Right lung (tissue), 2 donors: ENCODE measurements at regions not wholly inside any gene's neighbourhood (a gene's known extent, or its start where the extent isn't known, plus 50 kb on each side); places are given as distances from the start of the nearest gene placed in this dataset.

Experiments used
- DNase-seq, 2 donors: peaks; one replicate each; pipeline ENCODE4 v3.0.0-alpha.2; 2013

- DNase-seq, result no peak
These were observed 122.1 kb upstream of the TPRG1 start for GRCh38 chr3:189049458-189050236.

GRCh38 chr3:189053322-189053721 is 118.4 kb upstream of the TPRG1 start:
- DNase-seq, result no peak

GRCh38 chr3:189056646-189057335 is 115.0 kb upstream of the TPRG1 start:
- DNase-seq, result no peak

- no peak for DNase-seq
These were observed 114.4 kb upstream of the TPRG1 start for GRCh38 chr3:189057369-189057768.

DNA sequence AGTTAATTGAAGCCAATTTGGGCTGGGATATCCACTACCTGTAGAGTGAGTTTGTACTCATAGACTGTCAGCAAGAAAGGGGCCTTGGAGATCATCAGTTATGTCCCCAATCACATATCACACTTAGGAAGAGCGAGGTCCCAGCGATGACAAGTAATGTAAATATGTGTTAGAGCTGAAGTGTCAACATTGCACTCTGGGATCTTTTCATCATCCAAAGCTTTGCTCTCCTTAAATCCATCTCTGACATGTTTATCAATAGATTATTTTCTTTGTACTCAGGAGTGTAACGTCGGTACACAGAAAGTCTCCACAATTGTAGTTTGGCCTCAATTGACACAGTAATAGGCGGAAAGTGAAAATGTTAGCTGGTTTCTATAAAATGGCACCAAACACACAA is 113.7 kb upstream of the TPRG1 start:
- DNase-seq, result no peak

DNA sequence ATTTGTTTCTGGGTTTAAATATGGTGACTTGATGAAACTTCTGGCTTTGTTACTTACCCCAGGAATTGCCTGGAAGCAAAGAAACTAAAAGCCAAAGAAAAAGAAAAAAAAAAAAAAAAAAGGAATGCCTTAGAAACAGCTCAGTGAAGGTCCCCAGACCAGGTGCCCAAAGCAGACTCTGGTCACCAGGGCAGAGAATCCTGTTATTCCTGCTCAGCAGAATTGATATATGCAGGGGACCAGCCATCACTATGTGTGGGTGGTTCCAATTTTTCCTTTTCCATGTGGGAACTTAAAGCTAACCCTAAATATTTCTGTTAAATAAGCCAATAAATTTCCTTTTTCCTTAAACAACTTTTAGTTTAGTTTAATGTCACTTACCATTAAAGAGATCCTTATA is 100.8 kb upstream of the TPRG1 start:
- no peak for DNase-seq

DNA sequence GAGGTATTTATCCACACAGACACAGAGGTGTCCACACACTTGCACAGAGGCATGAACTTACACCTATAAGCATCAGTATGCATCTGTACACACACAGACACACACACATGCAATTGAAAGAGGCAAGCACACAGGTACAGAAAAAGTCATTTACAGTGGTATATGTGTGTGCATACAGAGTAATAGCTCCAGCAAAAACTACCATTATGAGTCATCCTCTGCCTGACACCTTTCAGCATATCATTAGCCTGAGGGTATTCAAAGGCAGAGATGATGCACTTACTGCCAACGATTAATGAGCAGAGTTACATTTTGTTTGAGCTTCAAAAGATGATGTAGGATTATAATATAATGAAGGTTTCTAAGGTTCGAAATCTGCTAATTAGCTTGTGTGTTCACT is 100.3 kb upstream of the TPRG1 start:
- no peak for DNase-seq

GRCh38 chr3:189076449-189076848 is 95.3 kb upstream of the TPRG1 start:
- DNase-seq, result no peak

GRCh38 chr3:189080745-189081144 is 91.0 kb upstream of the TPRG1 start:
- DNase-seq, result no peak

- no peak for DNase-seq
These were observed 88.9 kb upstream of the TPRG1 start for GRCh38 chr3:189082666-189083427.

- DNase-seq, result no peak
These were observed 87.2 kb upstream of the TPRG1 start for GRCh38 chr3:189084620-189085019.

DNA sequence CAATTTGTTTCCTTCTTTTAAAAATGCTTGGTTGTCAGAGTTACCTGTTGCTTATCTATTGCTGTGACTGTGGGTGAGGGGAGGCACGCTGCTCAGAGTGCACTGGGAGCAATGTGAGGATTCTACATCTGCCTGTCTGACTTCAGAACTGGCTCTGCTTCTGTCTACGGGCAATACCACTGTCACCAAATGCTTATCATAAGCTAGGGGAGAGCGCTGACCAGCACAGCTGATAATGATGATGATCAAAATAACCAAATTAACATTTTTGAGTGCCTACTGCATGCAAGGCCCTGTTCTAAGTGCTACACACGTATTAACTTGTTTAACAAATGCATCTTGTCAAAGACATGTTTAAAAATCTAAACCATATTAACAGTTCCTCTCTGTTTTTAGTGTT is 79.2 kb upstream of the TPRG1 start:
- no peak for DNase-seq

DNA sequence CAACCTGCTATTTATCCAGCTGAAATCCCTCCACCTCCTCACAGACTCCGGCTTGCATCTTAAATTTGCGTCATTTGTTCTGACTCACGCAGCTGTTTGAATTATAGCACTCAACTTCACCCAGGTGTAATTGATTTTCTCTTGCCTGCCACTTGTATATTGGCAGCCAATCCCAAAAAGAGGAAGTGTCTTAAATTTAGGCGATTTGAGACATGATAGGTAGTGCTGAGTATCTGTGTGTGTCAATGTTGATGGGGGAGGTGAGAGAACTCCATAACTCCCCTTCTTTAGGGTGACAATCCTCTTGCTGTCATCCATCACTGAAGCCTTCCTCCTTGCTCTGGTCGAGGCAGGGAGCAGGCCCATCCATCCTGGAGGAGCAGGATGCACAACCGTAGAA is 77.2 kb upstream of the TPRG1 start:
- no peak for DNase-seq

DNA sequence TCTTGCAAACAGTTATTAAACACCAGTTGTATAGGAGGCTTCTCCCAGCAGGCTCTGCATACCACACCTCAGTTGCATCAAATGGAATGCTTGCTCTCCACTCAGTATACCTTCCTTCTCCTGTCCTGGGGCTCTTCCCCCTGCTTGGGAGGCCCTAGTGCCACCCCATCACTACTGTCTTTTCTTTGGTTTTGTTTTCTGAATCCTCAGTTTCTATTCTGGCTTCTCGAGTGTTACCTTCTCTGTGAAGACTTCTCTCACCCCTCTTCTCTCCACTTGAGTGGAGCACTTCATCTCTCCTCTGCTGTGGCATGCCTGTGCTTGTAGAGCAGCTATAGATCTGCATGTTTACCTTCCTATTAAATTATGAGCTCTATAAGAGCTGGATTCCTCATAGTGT is 75.7 kb upstream of the TPRG1 start:
- DNase-seq, result no peak

DNA sequence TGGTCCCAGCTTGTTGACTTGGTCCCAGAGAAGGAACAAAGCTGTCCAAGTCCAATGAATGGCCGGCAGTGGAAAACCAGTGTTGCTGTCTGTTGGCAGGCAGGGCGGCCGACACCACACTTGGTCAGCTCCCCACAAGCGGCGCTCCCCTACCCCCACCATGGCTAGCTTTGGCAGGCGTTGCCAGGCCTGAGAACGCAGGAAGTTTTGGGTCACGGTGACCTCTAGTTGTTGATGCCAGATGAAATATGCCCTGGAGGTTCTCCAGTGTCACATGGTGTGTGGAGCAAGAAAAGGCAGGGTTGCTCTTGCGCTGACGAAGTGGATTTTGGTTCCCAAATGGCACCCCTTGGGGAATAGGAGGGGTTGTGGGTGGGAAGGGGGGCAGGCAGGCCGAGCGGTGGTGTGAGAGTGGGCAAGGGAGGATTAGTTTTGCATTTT is 72.7 kb upstream of the TPRG1 start:
- peak; percentile 46 to 48 for DNase-seq

GRCh38 chr3:189099505-189100290 is 72.1 kb upstream of the TPRG1 start:
- DNase-seq, result no peak

- DNase-seq, result no peak
These were observed 70.9 kb upstream of the TPRG1 start for GRCh38 chr3:189100866-189101265.

GRCh38 chr3:189101594-189101993 is 70.2 kb upstream of the TPRG1 start:
- DNase-seq, result no peak

- no peak for DNase-seq
These were observed 68.6 kb upstream of the TPRG1 start for GRCh38 chr3:189103208-189103607.

DNA sequence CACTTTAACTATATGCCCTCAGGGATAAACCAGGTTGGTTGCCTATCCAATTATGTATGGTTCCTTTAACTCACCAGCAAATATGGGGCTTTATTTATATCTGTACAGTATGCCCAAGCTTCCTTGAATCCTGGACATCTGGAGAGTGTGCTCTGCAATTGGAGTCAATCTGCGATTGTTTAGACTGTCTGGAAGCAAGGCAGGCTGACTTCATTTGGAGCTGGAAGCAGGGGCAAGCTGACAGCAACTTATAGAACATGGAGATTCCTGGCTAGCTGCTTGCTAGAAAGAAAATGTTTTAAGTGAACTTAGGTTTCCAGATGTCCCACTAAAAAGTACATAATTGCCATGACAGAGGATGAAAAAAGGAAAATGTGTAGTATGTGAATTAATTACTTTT is 63.7 kb upstream of the TPRG1 start:
- DNase-seq, result no peak

DNA sequence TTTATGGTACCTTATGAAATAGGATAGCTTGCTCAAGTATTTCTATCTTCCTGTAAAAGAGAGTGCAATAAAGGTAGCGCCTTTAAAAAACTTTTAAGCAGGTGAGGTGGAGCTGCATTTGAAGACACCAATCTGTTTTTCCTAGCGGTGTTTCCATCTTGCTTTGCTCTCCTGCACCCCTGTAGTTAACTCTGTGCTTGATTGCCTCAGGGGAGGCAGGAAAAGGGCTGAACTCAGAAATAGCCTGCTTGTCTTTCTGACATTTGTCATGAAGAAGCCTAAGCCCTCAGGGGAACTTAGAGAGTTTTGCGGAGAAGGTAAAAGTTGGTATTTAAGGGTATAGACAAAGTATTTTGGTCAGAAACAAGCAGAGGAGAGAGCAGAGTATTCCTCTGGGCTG is 63.0 kb upstream of the TPRG1 start:
- no peak for DNase-seq

DNA sequence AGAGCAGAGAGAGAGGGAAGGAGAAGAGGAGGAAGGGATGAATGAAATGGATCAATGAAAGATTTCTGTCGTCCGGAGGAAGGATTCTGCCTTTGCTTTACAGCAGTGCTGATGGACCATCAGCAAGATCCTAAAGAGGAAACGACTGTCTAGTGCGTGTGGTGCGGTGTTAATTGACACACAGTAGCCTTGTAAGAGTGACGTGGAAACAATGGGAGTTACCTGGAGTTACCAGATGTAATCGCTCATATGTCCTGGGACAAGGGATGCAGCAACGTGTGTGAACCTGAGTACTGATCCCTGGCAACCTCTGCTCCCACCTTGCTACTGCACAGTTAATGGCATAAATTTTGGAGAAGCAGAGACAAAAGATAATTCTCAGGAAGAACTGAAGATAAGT is 62.6 kb upstream of the TPRG1 start:
- DNase-seq, result no peak
